T47D (cell line): ENCODE measurements at regions not wholly inside any gene's neighbourhood (a gene's known extent, or its start where the extent isn't known, plus 50 kb on each side); places are given as distances from the start of the nearest gene placed in this dataset.

Experiments
- DNase-seq, 2 experiments: peaks; one replicate each; pipeline versions ENCODE4 v3.0.0 to v3.0.0-alpha.2; 2011 to 2012; ENCODE audit warnings: low read depth in 1 of 2, low spot score in 1 of 2
- JUND ChIP-seq: IDR thresholded peaks from 2 replicates; pipeline ENCODE4 v1.6.1; 2012; ENCODE audit warnings: low read depth
- in situ Hi-C: cut with HindIII; loops from 2 replicates; pipeline ENCODE4 v1.10.0; 2016; ENCODE audit warnings: low sequenced_read_pairs, low pct_unique_long_range_greater_than_20kb

GRCh38 chr12:22828066-22828465 is 203.1 kb downstream of the ETNK1 start:
- no peak for TF ChIP-seq JUND
- in situ Hi-C loops: no loop called here
- peak in 1 of 2 experiments; percentile 33 for DNase-seq

GRCh38 chr12:22835431-22835830 is 210.5 kb downstream of the ETNK1 start:
- no peak for TF ChIP-seq JUND
- DNase-seq: no peak
- in situ Hi-C loops: no loop called here

- no peak for DNase-seq
- in situ Hi-C loops: no loop called here
- no peak for TF ChIP-seq JUND
Measured at GRCh38 chr12:22850185-22850584, 225.2 kb downstream of the ETNK1 start.

- DNase-seq: no peak
- no peak for TF ChIP-seq JUND
- in situ Hi-C loops: no loop called here
Measured at GRCh38 chr12:22851532-22851931, 226.6 kb downstream of the ETNK1 start.

GRCh38 chr12:22855456-22855855 is 230.5 kb downstream of the ETNK1 start:
- DNase-seq: no peak
- TF ChIP-seq JUND: no peak
- in situ Hi-C loops: no loop called here

GRCh38 chr12:22856178-22856577 is 231.2 kb downstream of the ETNK1 start:
- peak; percentile 25 to 61 for DNase-seq
- TF ChIP-seq JUND: no peak

GRCh38 chr12:22858849-22859570 is 234.0 kb downstream of the ETNK1 start:
- in situ Hi-C loops: no loop called here
- DNase-seq: no peak

More at GRCh38 chr12:22856178-22856577, 231.2 kb downstream of the ETNK1 start:
- in situ Hi-C loops: no loop called here

GRCh38 chr12:22860926-22861325 is 236.0 kb downstream of the ETNK1 start:
- TF ChIP-seq JUND: no peak
- in situ Hi-C loops: no loop called here
- DNase-seq: no peak

More at GRCh38 chr12:22858849-22859570, 234.0 kb downstream of the ETNK1 start:
- no peak for TF ChIP-seq JUND

- DNase-seq: no peak
- no peak for TF ChIP-seq JUND
- in situ Hi-C loops: no loop called here
Measured at GRCh38 chr12:22865822-22866221, 240.9 kb downstream of the ETNK1 start.

- in situ Hi-C loops: no loop called here
- TF ChIP-seq JUND: no peak
- DNase-seq: no peak
Measured at GRCh38 chr12:22866406-22866805, 241.4 kb downstream of the ETNK1 start.

- no peak for TF ChIP-seq JUND
- in situ Hi-C loops: no loop called here
- no peak for DNase-seq
Measured at GRCh38 chr12:22874151-22874550, 249.2 kb downstream of the ETNK1 start.

- in situ Hi-C loops: no loop called here
- no peak for DNase-seq
- TF ChIP-seq JUND: no peak
Measured at GRCh38 chr12:22876262-22876661, 251.3 kb downstream of the ETNK1 start.

GRCh38 chr12:22879203-22879602 is 254.2 kb downstream of the ETNK1 start:
- no peak for TF ChIP-seq JUND
- DNase-seq: no peak
- in situ Hi-C loops: no loop called here

- TF ChIP-seq JUND: no peak
- in situ Hi-C loops: no loop called here
- no peak for DNase-seq
Measured at GRCh38 chr12:22880331-22880730, 255.4 kb downstream of the ETNK1 start.
